GM12864 (cell line): ENCODE measurements at regions not wholly inside any gene's neighbourhood (a gene's known extent, or its start where the extent isn't known, plus 50 kb on each side); places are given as distances from the start of the nearest gene placed in this dataset.

Source experiments
- DNase-seq: peaks from one replicate; pipeline ENCODE4 v3.0.0-alpha.2; 2011; ENCODE audit warnings: low read depth
- H3K4me3 ChIP-seq: 2 replicates; pipeline ENCODE4 v1.5.1; 2011; ENCODE audit warnings: mild to moderate bottlenecking, low read depth, low read length, control low read depth
- CTCF ChIP-seq: IDR thresholded peaks from 2 replicates; pipeline ENCODE4 v1.5.1; 2011; ENCODE audit warnings: low read depth, mild to moderate bottlenecking, moderate library complexity, low read length, control low read depth, inconsistent platforms; ENCODE audit errors: missing control alignments

GRCh38 chr9:16318516-16319060 is 551.9 kb downstream of the BNC2 start:
- no peak overlapping the region for H3K4me3 ChIP-seq
- no peak for TF ChIP-seq CTCF
- DNase-seq = no peak

- H3K4me3 ChIP-seq = no peak overlapping the region
- no peak for TF ChIP-seq CTCF
- no peak for DNase-seq
Observed at GRCh38 chr9:16319646-16320045, 550.8 kb downstream of the BNC2 start.

GRCh38 chr9:16320338-16320902 is 550.0 kb downstream of the BNC2 start:
- no peak for TF ChIP-seq CTCF
- H3K4me3 ChIP-seq = no peak overlapping the region
- DNase-seq = no peak

GRCh38 chr9:16321461-16322119 is 548.9 kb downstream of the BNC2 start:
- TF ChIP-seq CTCF = no peak
- DNase-seq = no peak
- no peak overlapping the region for H3K4me3 ChIP-seq

- H3K4me3 ChIP-seq = no peak overlapping the region
- no peak for DNase-seq
- no peak for TF ChIP-seq CTCF
Observed at GRCh38 chr9:16322849-16323248, 547.6 kb downstream of the BNC2 start.

- DNase-seq = no peak
- no peak overlapping the region for H3K4me3 ChIP-seq
- no peak for TF ChIP-seq CTCF
Observed at GRCh38 chr9:16325966-16326365, 544.5 kb downstream of the BNC2 start.

GRCh38 chr9:16328349-16328748 is 542.1 kb downstream of the BNC2 start:
- no peak overlapping the region for H3K4me3 ChIP-seq
- TF ChIP-seq CTCF = no peak
- no peak for DNase-seq
